GM04504 (cell line): ENCODE measurements at regions not wholly inside any gene's neighbourhood (a gene's known extent, or its start where the extent isn't known, plus 50 kb on each side); places are given as distances from the start of the nearest gene placed in this dataset.

ENCODE experiments used
- DNase-seq: peaks from one replicate; pipeline ENCODE4 v3.0.0-alpha.2; 2012; ENCODE audit warnings: low read depth

DNA sequence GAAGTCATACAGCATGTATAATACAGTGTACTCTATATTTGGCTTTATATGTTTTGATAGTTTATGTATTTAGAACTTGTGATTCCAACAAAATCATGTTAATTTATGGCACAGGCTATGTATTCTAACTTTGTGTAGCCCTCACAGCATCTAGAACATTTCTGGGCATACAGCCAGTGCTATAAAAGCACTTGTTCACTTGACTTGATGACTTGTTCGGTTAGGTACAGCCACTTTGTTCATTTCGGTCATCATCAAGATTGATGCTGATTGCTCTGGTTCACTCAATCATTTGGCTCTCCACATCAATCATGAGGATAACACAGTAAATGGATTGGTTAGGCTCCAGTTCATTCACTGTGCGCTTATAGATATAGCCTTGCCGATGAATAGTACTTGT is 97.6 kb upstream of the IRS4 start:
- DNase-seq = no peak

GRCh38 chrX:108811891-108812290 is 75.5 kb upstream of the IRS4 start:
- DNase-seq = no peak

DNA sequence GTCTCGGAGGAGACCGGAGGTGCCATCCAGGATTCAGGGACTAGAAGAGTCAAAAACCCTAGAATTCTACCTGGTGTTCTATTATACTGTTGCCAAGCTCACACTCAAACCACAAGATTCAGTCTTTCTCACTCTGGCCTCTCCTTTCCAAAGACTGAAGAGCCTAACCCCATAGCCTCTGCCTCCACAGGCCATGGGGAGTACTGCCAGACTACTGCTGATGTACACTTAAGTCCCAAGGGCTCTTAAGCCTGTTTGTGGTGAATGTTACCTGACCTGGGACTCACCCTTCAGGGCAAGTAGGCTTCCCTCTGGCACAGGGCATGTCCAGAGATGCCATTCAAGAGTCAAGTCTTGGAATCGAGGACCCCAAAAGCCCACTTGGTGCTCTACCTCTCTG is 58.9 kb upstream of the IRS4 start:
- no peak for DNase-seq
